Endothelial cell of umbilical vein (primary cell): ENCODE measurements at regions not wholly inside any gene's neighbourhood (a gene's known extent, or its start where the extent isn't known, plus 50 kb on each side); places are given as distances from the start of the nearest gene placed in this dataset.

ENCODE experiments used
- BruUV-seq: library from RNA; stranded (reverse); fragments of 400-500 nt; replicated peaks from 2 replicates; lab custom pipeline; 2021; lab: Mats Ljungman, UMichigan
- CTCF ChIA-PET: fragments of 300-600, 350-600 bp; sonication (Branson Sonifier 250); formaldehyde crosslinking; loops from one replicate; lab custom pipeline; 2021; ENCODE audit warnings: antibody characterized with exemption, inconsistent platforms; lab: Charles Lee
- POLR2A ChIA-PET: fragments of 300-600, 350-600 bp; sonication (Branson Sonifier 250); formaldehyde crosslinking; loops from one replicate; lab custom pipeline; 2021; ENCODE audit warnings: antibody characterized with exemption, inconsistent platforms; lab: Charles Lee
- DNase-seq: peaks from one replicate; pipeline ENCODE4 v3.0.0-alpha.2; 2011; ENCODE audit warnings: low read depth, low spot score
- FAIRE-seq: peaks from 2 replicates; lab custom pipeline; 2011; peaks lifted over from hg19 to GRCh38; lab: Jason Lieb, UNC
- H2AFZ ChIP-seq: 2 replicates; pipeline ENCODE4 v1.6.0; 2012; ENCODE audit warnings: low read depth, low read length, control low read depth, inconsistent platforms
- H3K27ac ChIP-seq: 2 replicates; pipeline ENCODE4 v1.5.1; 2011; ENCODE audit warnings: low read depth, mild to moderate bottlenecking, control low read depth, low read length, moderate library complexity; ENCODE audit not compliant: insufficient read depth
- H3K27me3 ChIP-seq, 2 experiments: 2 replicates each; pipeline versions ENCODE4 v1.6.0 to v1.6.1; 2011; ENCODE audit warnings: low read length in 2 of 2, mixed read lengths in 1 of 2; ENCODE audit not compliant: control insufficient read depth in 2 of 2, insufficient read depth in 2 of 2
- H3K36me3 ChIP-seq, 2 experiments: 2 replicates in 1 of 2; 3 replicates in 1 of 2; pipeline ENCODE4 v1.5.1; 2011; ENCODE audit warnings: low read length in 2 of 2, mild to moderate bottlenecking in 1 of 2, moderate library complexity in 1 of 2; ENCODE audit not compliant: control insufficient read depth in 2 of 2, insufficient read depth in 2 of 2; ENCODE audit errors: extremely low read depth in 1 of 2
- H3K4me1 ChIP-seq: 3 replicates; pipeline ENCODE4 v1.5.1; 2011; ENCODE audit warnings: mild to moderate bottlenecking, low read length; ENCODE audit not compliant: control insufficient read depth, insufficient read depth; ENCODE audit errors: extremely low read depth
- H3K4me2 ChIP-seq: 2 replicates; pipeline ENCODE4 v1.6.1; 2011; ENCODE audit warnings: low read length, control low read depth, mixed read lengths; ENCODE audit not compliant: insufficient read depth
- H3K4me3 ChIP-seq, 3 experiments: fragments of 200-600 bp in 1 of 3; sonication (generic), shearing (Covaris generic) in 1 of 3; replicated peaks in 1 of 3; 2 replicates each; pipeline ENCODE4 v1.5.1; 2011 to 2016; ENCODE audit warnings: control low read depth in 3 of 3, low read length in 3 of 3, mild to moderate bottlenecking in 2 of 3, inconsistent platforms in 1 of 3, low read depth in 1 of 3, moderate library complexity in 1 of 3; ENCODE audit not compliant: insufficient read depth in 1 of 3
- H3K79me2 ChIP-seq: 2 replicates; pipeline ENCODE4 v1.6.0; 2012; ENCODE audit warnings: low read length, inconsistent platforms; ENCODE audit not compliant: control insufficient read depth, insufficient read depth
- H3K9ac ChIP-seq: replicated peaks from 2 replicates; pipeline ENCODE3; 2011; ENCODE audit warnings: low read length, control low read depth; ENCODE audit not compliant: insufficient read depth; ENCODE audit errors: extremely low read depth
- H3K9me1 ChIP-seq: replicated peaks from 3 replicates; pipeline ENCODE4 v1.6.0; 2011; ENCODE audit warnings: mild to moderate bottlenecking, low read length; ENCODE audit not compliant: control insufficient read depth, insufficient read depth; ENCODE audit errors: extremely low read depth
- H3K9me3 ChIP-seq: replicated peaks from 2 replicates; pipeline ENCODE4 v1.5.1; 2012; ENCODE audit warnings: low read length, inconsistent platforms; ENCODE audit not compliant: control insufficient read depth, insufficient read depth
- H4K20me1 ChIP-seq: replicated peaks from 2 replicates; pipeline ENCODE3; 2011; ENCODE audit warnings: mild to moderate bottlenecking, low read length; ENCODE audit not compliant: control insufficient read depth, insufficient read depth; ENCODE audit errors: extremely low read depth
- CTCF ChIP-seq, 2 donors: IDR thresholded peaks; 1 replicate in 1 of 2; 2 replicates in 1 of 2; pipeline ENCODE4 v1.5.1; 2011; ENCODE audit warnings: low read length in 2 of 2, mild to moderate bottlenecking in 2 of 2, moderate library complexity in 2 of 2, control low read depth in 1 of 2, inconsistent platforms in 1 of 2, low read depth in 1 of 2; ENCODE audit not compliant: insufficient read depth in 1 of 2; ENCODE audit errors: extremely low read depth in 1 of 2
- EZH2 ChIP-seq: IDR thresholded peaks from 2 replicates; pipeline ENCODE4 v1.6.1; 2012; ENCODE audit warnings: borderline replicate concordance, low read depth, mild to moderate bottlenecking, moderate library complexity, low read length, inconsistent platforms; ENCODE audit not compliant: severe bottlenecking
- FOS ChIP-seq: IDR thresholded peaks from 2 replicates; pipeline ENCODE4 v1.6.1; 2011; ENCODE audit warnings: mild to moderate bottlenecking, low read length, moderate library complexity, borderline replicate concordance; ENCODE audit not compliant: insufficient read depth
- GATA2 ChIP-seq: IDR thresholded peaks from 2 replicates; pipeline ENCODE4 v1.7.0; 2011; ENCODE audit warnings: low read depth, mild to moderate bottlenecking, moderate library complexity, mixed read lengths, low read length; ENCODE audit not compliant: insufficient read length, insufficient read depth
- JUN ChIP-seq: IDR thresholded peaks from 2 replicates; pipeline ENCODE4 v1.6.1; 2011; ENCODE audit warnings: borderline replicate concordance, low read depth; ENCODE audit not compliant: insufficient read length, insufficient read depth
- MAX ChIP-seq: IDR thresholded peaks from 2 replicates; pipeline ENCODE4 v1.6.1; 2011; ENCODE audit not compliant: insufficient read depth, insufficient read length
- MYC ChIP-seq: IDR thresholded peaks from one replicate; pipeline ENCODE4 v1.6.1; 2011; ENCODE audit warnings: mild to moderate bottlenecking, low read depth, low read length
- POLR2A ChIP-seq: IDR thresholded peaks from 2 replicates; pipeline ENCODE4 v1.6.1; 2012; ENCODE audit warnings: low read depth, mild to moderate bottlenecking, control low read depth, low read length
- POLR2AphosphoS5 ChIP-seq: IDR thresholded peaks from 2 replicates; pipeline ENCODE4 v1.6.1; 2012; ENCODE audit warnings: low read depth, mild to moderate bottlenecking, control low read depth, low read length, moderate library complexity; ENCODE audit not compliant: insufficient read depth
- dilution Hi-C: fragments of 300-500 bp; cut with MboI; formaldehyde crosslinking; loops from one replicate; pipeline ENCODE4 v1.15.0; 2019; ENCODE audit warnings: low sequenced_read_pairs; ENCODE audit not compliant: extremely low pct_ligation_motif_present
- intact Hi-C: fragments of 100-400 bp; cut with micrococcal nuclease; formaldehyde crosslinking; loops from one replicate; pipeline ENCODE4 v1.10.0; 2022

DNA sequence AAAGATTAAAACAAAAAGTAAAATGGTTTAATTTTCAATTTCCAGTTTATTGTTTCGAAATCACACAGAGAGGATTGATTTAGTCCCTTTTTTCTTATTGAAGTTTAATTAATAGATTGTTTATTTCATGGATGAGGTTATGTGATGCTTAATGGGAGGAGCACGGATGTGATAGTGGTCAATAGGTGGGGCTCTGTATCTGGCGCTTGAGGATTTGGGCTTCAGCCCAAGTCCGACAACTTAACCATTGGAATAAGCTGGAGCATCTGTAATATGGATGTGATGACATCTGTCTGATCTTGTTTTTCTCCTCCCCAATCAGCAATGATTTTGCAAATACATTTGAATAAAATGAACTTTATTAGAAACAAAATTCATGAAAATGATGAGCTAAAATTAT lies 169.2 kb downstream of the LYPLAL1 start:
- no peaks in the 10 kb centered on the region for H3K9me1 ChIP-seq
- CTCF ChIA-PET: interaction anchor here (0.8 kb wide), 1 partner anchor 13 kb away, joined by 3 read pairs; no protein-coding TSS in a partner anchor
- H3K9me3 ChIP-seq: peaks cover 10% of the 10 kb centered on the region
- no peak overlapping the region for H2AFZ ChIP-seq
- no peaks in the 10 kb centered on the region for H4K20me1 ChIP-seq
- intact Hi-C loops: no loop called here
- H3K4me3 ChIP-seq: no peak overlapping the region
- no peak overlapping the region for H3K27ac ChIP-seq
- no TSS peak for BruUV-seq
- DNase-seq: no peak
- H3K4me2 ChIP-seq: no peak overlapping the region
- dilution Hi-C loops: no loop called here
- H3K9ac ChIP-seq: no peak overlapping the region
- H3K4me1 ChIP-seq: no peaks in the 10 kb centered on the region
- H3K27me3 ChIP-seq: no peaks in the 10 kb centered on the region
- no peaks in the 10 kb centered on the region for H3K79me2 ChIP-seq
- POLR2A ChIA-PET: no interaction called here
- no peak for TF ChIP-seq FOS
- TF ChIP-seq POLR2AphosphoS5: no peak
- TF ChIP-seq EZH2: no peak
- no peak for TF ChIP-seq GATA2
- no peak for TF ChIP-seq MYC
- TF ChIP-seq JUN: no peak
- no peak for TF ChIP-seq MAX
- no peak for TF ChIP-seq POLR2A
- TF ChIP-seq CTCF (IDR thresholded peaks at IDR 0.05; ENCODE audit: extremely low read depth in 1 of 2, insufficient read depth in 1 of 2, low read depth in 1 of 2, low read length in 2 of 2): no peak
- H3K36me3 ChIP-seq: no peaks in the 10 kb centered on the region
- no peak for FAIRE-seq
